OCI-LY1 (cell line): ENCODE measurements at regions not wholly inside any gene's neighbourhood (a gene's known extent, or its start where the extent isn't known, plus 50 kb on each side); places are given as distances from the start of the nearest gene placed in this dataset.

Experiments
- H2AFZ ChIP-seq: fragments of 200-600 bp; sonication (generic), shearing (Covaris generic); 2 replicates; pipeline ENCODE4 v1.6.0; 2014; ENCODE audit warnings: antibody characterized with exemption, mild to moderate bottlenecking, low read length
- H3F3A ChIP-seq: fragments of 200-600 bp; sonication (generic), shearing (Covaris generic); 2 replicates; pipeline ENCODE4 v1.6.0; 2014; ENCODE audit warnings: mild to moderate bottlenecking, antibody characterized with exemption, low read length, moderate library complexity; ENCODE audit not compliant: insufficient read depth
- H3K27ac ChIP-seq: fragments of 200-600 bp; sonication (generic); 2 replicates; pipeline ENCODE4 v1.5.1; 2014; ENCODE audit warnings: low read length, mixed run types, mild to moderate bottlenecking, low read depth; ENCODE audit not compliant: poor library complexity, severe bottlenecking
- H3K27me3 ChIP-seq: fragments of 200-600 bp; sonication (generic); 2 replicates; pipeline ENCODE4 v1.6.0; 2014; ENCODE audit warnings: antibody characterized with exemption, mild to moderate bottlenecking, low read length, moderate library complexity; ENCODE audit not compliant: insufficient read depth
- H3K36me3 ChIP-seq: fragments of 200-600 bp; sonication (generic); 2 replicates; pipeline ENCODE4 v1.6.1; 2014; ENCODE audit warnings: mild to moderate bottlenecking, antibody characterized with exemption, low read length, moderate library complexity, mixed read lengths; ENCODE audit not compliant: insufficient read depth
- H3K4me1 ChIP-seq: fragments of 200-600 bp; sonication (generic); 2 replicates; pipeline ENCODE4 v1.5.1; 2014; ENCODE audit warnings: mild to moderate bottlenecking, low read length, moderate library complexity; ENCODE audit not compliant: insufficient read depth, severe bottlenecking
- H3K4me2 ChIP-seq: fragments of 200-600 bp; sonication (generic), shearing (Covaris generic); 2 replicates; pipeline ENCODE4 v1.6.1; 2014; ENCODE audit warnings: low read length
- H3K4me3 ChIP-seq: fragments of 200-600 bp; sonication (generic); 2 replicates; pipeline ENCODE4 v1.5.1; 2014; ENCODE audit warnings: low read length, low read depth, mild to moderate bottlenecking, mixed read lengths; ENCODE audit not compliant: poor library complexity, severe bottlenecking
- H3K79me2 ChIP-seq: fragments of 200-600 bp; shearing (Covaris generic); 2 replicates; pipeline ENCODE4 v1.6.1; 2016; ENCODE audit warnings: mixed run types, low read length, mixed read lengths; ENCODE audit not compliant: insufficient read depth
- H3K9ac ChIP-seq: fragments of 200-600 bp; sonication (generic), shearing (Covaris generic); 2 replicates; pipeline ENCODE4 v1.6.1; 2014; ENCODE audit warnings: mild to moderate bottlenecking, low read length, mixed read lengths
- H3K9me2 ChIP-seq: fragments of 200-600 bp; sonication (generic), shearing (Covaris generic); 2 replicates; pipeline ENCODE4 v1.6.1; 2014; ENCODE audit warnings: low read depth, mild to moderate bottlenecking, low read length, mixed read lengths
- H3K9me3 ChIP-seq: fragments of 200-600 bp; shearing (Covaris generic); 2 replicates; pipeline ENCODE4 v1.6.1; 2014; ENCODE audit warnings: low read length, mixed read lengths
- H4K20me1 ChIP-seq: fragments of 200-600 bp; sonication (generic), shearing (Covaris generic); 2 replicates; pipeline ENCODE4 v1.6.0; 2016; ENCODE audit warnings: mild to moderate bottlenecking, low read length; ENCODE audit not compliant: insufficient read depth
- CTCF ChIP-seq: fragments of 200-600 bp; sonication (generic), shearing (Covaris generic); IDR thresholded peaks from 2 replicates; pipeline ENCODE4 v1.5.1; 2017; ENCODE audit warnings: mild to moderate bottlenecking, antibody characterized with exemption, low read length, moderate library complexity, mixed read lengths
- EZH2 ChIP-seq: fragments of 200-600 bp; sonication (generic), shearing (Covaris generic); IDR thresholded peaks from 2 replicates; pipeline ENCODE4 v1.8.0; 2017; ENCODE audit warnings: borderline replicate concordance, mixed run types, mild to moderate bottlenecking, antibody characterized with exemption, low read length, moderate library complexity, mixed read lengths

GRCh38 chr9:106637486-106637885, 225.5 kb upstream of the ZNF462 start:
- TF ChIP-seq CTCF (no peak), EZH2 (no peak)
- Histone ChIP-seq H3K27ac (no peak overlapping the region), H4K20me1 (no peaks in the 10 kb centered on the region), H3K4me3 (no peak overlapping the region), H2AFZ (no peak overlapping the region), H3F3A (no peaks in the 10 kb centered on the region), H3K79me2 (no peaks in the 10 kb centered on the region), H3K9me2 (no peaks in the 10 kb centered on the region), H3K36me3 (no peaks in the 10 kb centered on the region), H3K4me2 (no peak overlapping the region), H3K9ac (no peak overlapping the region), H3K4me1 (no peaks in the 10 kb centered on the region), H3K27me3 (no peaks in the 10 kb centered on the region), H3K9me3 (no peaks in the 10 kb centered on the region)

- Histone ChIP-seq H3K4me3 (no peak overlapping the region), H3K27me3 (no peaks in the 10 kb centered on the region), H3K27ac (no peak overlapping the region), H3K79me2 (no peaks in the 10 kb centered on the region), H3K4me1 (no peaks in the 10 kb centered on the region), H3K9me3 (no peaks in the 10 kb centered on the region), H3K9me2 (no peaks in the 10 kb centered on the region), H4K20me1 (no peaks in the 10 kb centered on the region), H3K4me2 (no peak overlapping the region), H3K9ac (no peak overlapping the region), H3K36me3 (no peaks in the 10 kb centered on the region), H3F3A (no peaks in the 10 kb centered on the region), H2AFZ (no peak overlapping the region)
- TF ChIP-seq CTCF (no peak), EZH2 (no peak)
Measured at GRCh38 chr9:106639873-106640568, 222.9 kb upstream of the ZNF462 start.

- Histone ChIP-seq H3K4me3 (no peak overlapping the region), H2AFZ (no peak overlapping the region), H3K79me2 (no peaks in the 10 kb centered on the region), H3K36me3 (no peaks in the 10 kb centered on the region), H3K9me2 (no peaks in the 10 kb centered on the region), H3K9me3 (no peaks in the 10 kb centered on the region), H3K4me2 (no peak overlapping the region), H3K27me3 (no peaks in the 10 kb centered on the region), H3K27ac (no peak overlapping the region), H4K20me1 (no peaks in the 10 kb centered on the region), H3F3A (no peaks in the 10 kb centered on the region), H3K9ac (no peak overlapping the region), H3K4me1 (no peaks in the 10 kb centered on the region)
- no peak for TF ChIP-seq CTCF
- no peak for TF ChIP-seq EZH2
Measured at GRCh38 chr9:106643211-106643930, 219.6 kb upstream of the ZNF462 start.
